ENCODE measurements at regions not wholly inside any gene's neighbourhood (a gene's known extent, or its start where the extent isn't known, plus 50 kb on each side); places are given as distances from the start of the nearest gene placed in this dataset.

- Histone ChIP-seq H3K4me3 (ENCODE audit: low read depth, low read length) (no peak overlapping the region), H3K27me3 (ENCODE audit: control insufficient read depth, insufficient read depth, low read length) (no peaks in the 10 kb centered on the region), H3K27ac (ENCODE audit: low read depth, low read length) (no peak overlapping the region), H3K9me3 (ENCODE audit: control insufficient read depth, insufficient read depth, low read length) (peaks cover 5% of the 10 kb centered on the region; the same call in 1 of the 2 replicates)
- no peak for TF ChIP-seq CTCF (IDR thresholded peaks at IDR 0.05; ENCODE audit: low read depth, low read length)
- ChIA-PET CTCF (no interaction called here), POLR2A (no interaction called here)
- no peak for DNase-seq (ENCODE audit: low read depth, low spot score)
These were observed 681.0 kb upstream of the USP24 start for GRCh38 chr1:55896210-55896609.

GRCh38 chr1:55894521-55894920 lies 679.4 kb upstream of the USP24 start:
- DNase-seq (ENCODE audit: low read depth, low spot score): no peak
- no peak overlapping the region for H3K4me3 ChIP-seq (ENCODE audit: low read depth, low read length)
- H3K27ac ChIP-seq (ENCODE audit: low read depth, low read length): no peak overlapping the region
- no peaks in the 10 kb centered on the region for H3K27me3 ChIP-seq (ENCODE audit: control insufficient read depth, insufficient read depth, low read length)
- ChIA-PET CTCF (no interaction called here), POLR2A (no interaction called here)
- TF ChIP-seq CTCF (IDR thresholded peaks at IDR 0.05; ENCODE audit: low read depth, low read length): no peak
- H3K9me3 ChIP-seq (ENCODE audit: control insufficient read depth, insufficient read depth, low read length): peaks cover 5% of the 10 kb centered on the region; the same call in 1 of the 2 replicates

GRCh38 chr1:55893155-55893554 lies 678.0 kb upstream of the USP24 start:
- ChIA-PET CTCF (no interaction called here), POLR2A (no interaction called here)
- H3K27ac ChIP-seq (ENCODE audit: low read depth, low read length): no peak overlapping the region
- H3K4me3 ChIP-seq (ENCODE audit: low read depth, low read length): no peak overlapping the region
- no peak for DNase-seq (ENCODE audit: low read depth, low spot score)
- TF ChIP-seq CTCF (IDR thresholded peaks at IDR 0.05; ENCODE audit: low read depth, low read length): peak; percentile 18; the same call in 1 of the 2 replicates
- H3K27me3 ChIP-seq (ENCODE audit: control insufficient read depth, insufficient read depth, low read length): no peaks in the 10 kb centered on the region
- peaks cover 5% of the 10 kb centered on the region; the same call in 1 of the 2 replicates for H3K9me3 ChIP-seq (ENCODE audit: control insufficient read depth, insufficient read depth, low read length)

GRCh38 chr1:55888685-55889317 lies 673.6 kb upstream of the USP24 start:
- Histone ChIP-seq H3K27me3 (ENCODE audit: control insufficient read depth, insufficient read depth, low read length) (no peaks in the 10 kb centered on the region), H3K27ac (ENCODE audit: low read depth, low read length) (no peak overlapping the region), H3K4me3 (ENCODE audit: low read depth, low read length) (no peak overlapping the region), H3K9me3 (ENCODE audit: control insufficient read depth, insufficient read depth, low read length) (peaks cover 5% of the 10 kb centered on the region; the same call in 1 of the 2 replicates)
- no peak for TF ChIP-seq CTCF (IDR thresholded peaks at IDR 0.05; ENCODE audit: low read depth, low read length)
- ChIA-PET CTCF (no interaction called here), POLR2A (no interaction called here)
- DNase-seq (ENCODE audit: low read depth, low spot score): no peak

- no peak overlapping the region for H3K27ac ChIP-seq (ENCODE audit: low read depth, low read length)
- DNase-seq (ENCODE audit: low read depth, low spot score): no peak
- no peaks in the 10 kb centered on the region for H3K27me3 ChIP-seq (ENCODE audit: control insufficient read depth, insufficient read depth, low read length)
- no peaks in the 10 kb centered on the region for H3K9me3 ChIP-seq (ENCODE audit: control insufficient read depth, insufficient read depth, low read length)
- ChIA-PET POLR2A (no interaction called here), CTCF (no interaction called here)
- H3K4me3 ChIP-seq (ENCODE audit: low read depth, low read length): no peak overlapping the region
- no peak for TF ChIP-seq CTCF (IDR thresholded peaks at IDR 0.05; ENCODE audit: low read depth, low read length)
These were observed 671.9 kb upstream of the USP24 start for GRCh38 chr1:55886856-55887712.
